CD4-positive, alpha-beta T cell (primary cell): ENCODE measurements at regions not wholly inside any gene's neighbourhood (a gene's known extent, or its start where the extent isn't known, plus 50 kb on each side); places are given as distances from the start of the nearest gene placed in this dataset.

Source experiments
- ATAC-seq: fragments of 200-7000 bp; cut with Tn5 transposase; one replicate; pipeline ENCODE4 v1.10.0; 2022; ENCODE audit warnings: mild to moderate bottlenecking; ENCODE audit not compliant: poor library complexity
- CTCF ChIA-PET: fragments of 350-600 bp; sonication (Branson Sonifier 250); formaldehyde crosslinking; loops from one replicate; lab custom pipeline; 2021; ENCODE audit warnings: antibody characterized with exemption, inconsistent platforms; lab: Charles Lee
- POLR2A ChIA-PET: fragments of 350-600 bp; sonication (Branson Sonifier 250); formaldehyde crosslinking; loops from one replicate; lab custom pipeline; 2021; ENCODE audit warnings: antibody characterized with exemption, inconsistent platforms; lab: Charles Lee
- DNase-seq, 14 experiments: peaks; one replicate each; pipeline ENCODE4 v3.0.0-alpha.2; 2013 to 2020; ENCODE audit warnings: mixed read lengths in 2 of 14
- H3K27ac ChIP-seq, 2 donors: one replicate each; pipeline versions ENCODE4 v1.5.1 to v1.7.0; 2013; ENCODE audit warnings: low read length in 2 of 2, low read depth in 1 of 2, mild to moderate bottlenecking in 1 of 2
- H3K27me3 ChIP-seq, 2 experiments: 1 replicate in 1 of 2; 2 replicates in 1 of 2; pipeline versions ENCODE4 v1.6.1 to v1.7.0; 2013; ENCODE audit warnings: low read length in 2 of 2, control low read depth in 1 of 2, mild to moderate bottlenecking in 1 of 2, moderate library complexity in 1 of 2; ENCODE audit not compliant: insufficient read depth in 2 of 2, control insufficient read depth in 1 of 2
- H3K36me3 ChIP-seq: one replicate; pipeline ENCODE4 v1.6.1; 2013; ENCODE audit warnings: low read length, control low read depth; ENCODE audit not compliant: insufficient read depth
- H3K4me1 ChIP-seq: one replicate; pipeline ENCODE4 v1.6.1; 2013; ENCODE audit warnings: low read length, control low read depth; ENCODE audit not compliant: insufficient read depth
- H3K4me3 ChIP-seq: one replicate; pipeline ENCODE4 v1.5.1; 2013; ENCODE audit warnings: mild to moderate bottlenecking, low read length, moderate library complexity
- H3K9me3 ChIP-seq, 2 experiments: 1 replicate in 1 of 2; 2 replicates in 1 of 2; pipeline versions ENCODE4 v1.6.1 to v1.7.0; 2013; ENCODE audit warnings: low read length in 2 of 2, mild to moderate bottlenecking in 2 of 2, control low read depth in 1 of 2, moderate library complexity in 1 of 2; ENCODE audit not compliant: control insufficient read depth in 1 of 2, insufficient read depth in 1 of 2
- H3K27ac Mint-ChIP-seq: one replicate; pipeline ENCODE4 v1.8.0; 2020; ENCODE audit warnings: mixed read lengths
- H3K27me3 Mint-ChIP-seq: one replicate; pipeline ENCODE4 v1.8.0; 2021; ENCODE audit warnings: mixed read lengths
- H3K36me3 Mint-ChIP-seq: one replicate; pipeline ENCODE4 v1.8.0; 2021; ENCODE audit warnings: low read depth, mixed read lengths
- H3K4me1 Mint-ChIP-seq: one replicate; pipeline ENCODE4 v1.8.0; 2021; ENCODE audit warnings: low read depth, mixed read lengths
- H3K4me3 Mint-ChIP-seq: one replicate; pipeline ENCODE4 v1.8.0; 2020; ENCODE audit warnings: mild to moderate bottlenecking, mixed read lengths
- H3K9me3 Mint-ChIP-seq: one replicate; pipeline ENCODE4 v1.8.0; 2020; ENCODE audit warnings: mixed read lengths
- intact Hi-C, 2 experiments: fragments of 100-400 bp; cut with DNase I in 1 of 2; cut with micrococcal nuclease in 1 of 2; formaldehyde crosslinking; loops; one replicate each; pipeline versions ENCODE4 v1.15.1 to v1.9.0; 2023 to 2025; cut with DNase I, micrococcal nuclease
- TF ChIP-seq, protein P1 (sequence below): fragments of 200-600 bp; IDR thresholded peaks from one replicate; pipeline ENCODE4 v1.8.0; 2022; ENCODE audit warnings: antibody characterized with exemption, mild to moderate bottlenecking

DNA sequence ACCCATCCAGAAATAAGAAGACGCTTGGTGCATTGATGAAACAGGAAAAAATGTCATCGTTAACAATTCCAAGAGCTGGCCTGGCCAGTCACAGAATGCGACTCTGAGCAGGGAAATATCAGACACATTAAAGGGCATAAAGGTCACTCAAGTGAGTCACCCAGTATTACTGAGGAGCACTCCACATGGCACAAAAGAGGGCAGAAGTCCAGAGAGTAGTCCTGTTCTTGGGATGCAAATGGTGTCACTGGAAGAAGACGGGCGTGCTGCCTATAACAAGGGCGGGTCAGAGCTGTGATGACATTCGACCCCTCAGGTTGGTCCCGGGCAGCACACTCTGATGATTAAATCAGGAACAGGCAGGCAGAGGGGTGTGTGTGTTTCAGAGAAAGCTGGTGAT lies 720.3 kb downstream of the UQCRFS1 start:
- Mint-ChIP-seq H3K36me3 (no peaks in the 10 kb centered on the region), H3K4me3 (no peak overlapping the region), H3K4me1 (peaks cover 5% of the 10 kb centered on the region), H3K27ac (no peak overlapping the region), H3K9me3 (no peaks in the 10 kb centered on the region), H3K27me3 (no peaks in the 10 kb centered on the region)
- H3K36me3 ChIP-seq = no peaks in the 10 kb centered on the region
- ChIA-PET CTCF (no interaction called here), POLR2A (no interaction called here)
- no peak overlapping the region for H3K4me3 ChIP-seq
- H3K9me3 ChIP-seq = peaks cover 0 to 25% of the 10 kb centered on the region in 2 experiments
- H3K27ac ChIP-seq = no peak overlapping the region
- H3K4me1 ChIP-seq = no peaks in the 10 kb centered on the region
- DNase-seq (no peak), ATAC-seq (no peak)
- H3K27me3 ChIP-seq = no peaks in the 10 kb centered on the region
- intact Hi-C loops = no loop called here
- TF ChIP-seq, protein P1, sequence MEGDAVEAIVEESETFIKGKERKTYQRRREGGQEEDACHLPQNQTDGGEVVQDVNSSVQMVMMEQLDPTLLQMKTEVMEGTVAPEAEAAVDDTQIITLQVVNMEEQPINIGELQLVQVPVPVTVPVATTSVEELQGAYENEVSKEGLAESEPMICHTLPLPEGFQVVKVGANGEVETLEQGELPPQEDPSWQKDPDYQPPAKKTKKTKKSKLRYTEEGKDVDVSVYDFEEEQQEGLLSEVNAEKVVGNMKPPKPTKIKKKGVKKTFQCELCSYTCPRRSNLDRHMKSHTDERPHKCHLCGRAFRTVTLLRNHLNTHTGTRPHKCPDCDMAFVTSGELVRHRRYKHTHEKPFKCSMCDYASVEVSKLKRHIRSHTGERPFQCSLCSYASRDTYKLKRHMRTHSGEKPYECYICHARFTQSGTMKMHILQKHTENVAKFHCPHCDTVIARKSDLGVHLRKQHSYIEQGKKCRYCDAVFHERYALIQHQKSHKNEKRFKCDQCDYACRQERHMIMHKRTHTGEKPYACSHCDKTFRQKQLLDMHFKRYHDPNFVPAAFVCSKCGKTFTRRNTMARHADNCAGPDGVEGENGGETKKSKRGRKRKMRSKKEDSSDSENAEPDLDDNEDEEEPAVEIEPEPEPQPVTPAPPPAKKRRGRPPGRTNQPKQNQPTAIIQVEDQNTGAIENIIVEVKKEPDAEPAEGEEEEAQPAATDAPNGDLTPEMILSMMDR = no peak

DNA sequence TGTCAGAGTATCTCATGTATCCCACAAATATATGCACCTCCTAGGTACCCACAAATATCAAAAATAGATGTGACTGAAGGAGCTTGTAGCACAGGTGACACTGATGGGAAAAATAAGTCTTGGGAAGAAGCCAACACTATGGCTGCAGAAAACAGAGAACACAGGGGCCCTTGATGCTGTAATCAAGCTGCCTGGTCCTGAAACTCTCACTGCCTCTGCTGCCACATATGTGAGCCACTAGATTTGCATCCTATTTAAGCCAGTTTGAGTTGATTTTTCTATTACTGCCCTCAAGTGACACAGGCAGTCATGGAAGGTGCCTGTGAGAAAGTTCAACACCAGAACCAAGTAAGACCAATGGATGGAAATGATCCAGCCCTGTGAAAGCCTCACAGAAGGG lies 720.8 kb downstream of the UQCRFS1 start:
- POLR2A ChIA-PET = no interaction called here
- Histone ChIP-seq H3K36me3 (no peaks in the 10 kb centered on the region), H3K27me3 (no peaks in the 10 kb centered on the region), H3K4me1 (no peaks in the 10 kb centered on the region), H3K4me3 (no peak overlapping the region), H3K9me3 (peaks cover 0 to 25% of the 10 kb centered on the region in 2 experiments), H3K27ac (no peak overlapping the region)
- TF ChIP-seq, protein P1 = no peak
- CTCF ChIA-PET = no interaction called here
- H3K4me3 Mint-ChIP-seq = no peak overlapping the region
- H3K9me3 Mint-ChIP-seq = no peaks in the 10 kb centered on the region
- ATAC-seq (no peak), DNase-seq (no peak)
- H3K27ac Mint-ChIP-seq = no peak overlapping the region
- no peaks in the 10 kb centered on the region for H3K36me3 Mint-ChIP-seq
- H3K27me3 Mint-ChIP-seq = no peaks in the 10 kb centered on the region
- intact Hi-C loops = no loop called here
- H3K4me1 Mint-ChIP-seq = peaks cover 8% of the 10 kb centered on the region

DNA sequence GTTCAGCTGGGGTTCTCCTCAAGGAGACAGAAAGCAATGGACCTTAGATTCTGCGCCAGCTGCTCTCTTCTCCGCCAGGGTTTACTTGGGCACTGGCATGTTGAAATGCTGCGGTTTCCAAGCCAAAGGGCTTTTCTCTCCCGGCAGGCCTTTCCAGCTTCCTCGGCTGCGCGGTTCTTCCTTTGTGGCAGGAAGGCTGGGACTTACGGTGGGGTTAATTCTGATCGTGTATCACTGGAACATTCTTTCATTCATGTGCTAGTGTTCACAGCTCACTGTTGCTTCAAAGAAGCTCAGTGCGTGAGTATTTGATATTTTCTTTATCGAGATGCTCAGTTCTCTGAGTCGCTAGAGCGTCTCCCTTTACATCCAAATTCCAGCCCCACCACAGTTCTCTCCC lies 723.2 kb downstream of the UQCRFS1 start:
- Mint-ChIP-seq H3K4me1 (peaks cover 8% of the 10 kb centered on the region), H3K27ac (no peak overlapping the region), H3K9me3 (no peaks in the 10 kb centered on the region), H3K36me3 (no peaks in the 10 kb centered on the region), H3K4me3 (no peak overlapping the region), H3K27me3 (no peaks in the 10 kb centered on the region)
- Histone ChIP-seq H3K4me3 (no peak overlapping the region), H3K27ac (no peak overlapping the region), H3K27me3 (no peaks in the 10 kb centered on the region), H3K36me3 (no peaks in the 10 kb centered on the region), H3K4me1 (no peaks in the 10 kb centered on the region), H3K9me3 (peaks cover 0 to 25% of the 10 kb centered on the region in 2 experiments)
- ATAC-seq (no peak), DNase-seq (no peak)
- TF ChIP-seq, protein P1 = no peak
- intact Hi-C loops = no loop called here
- CTCF ChIA-PET = no interaction called here
- POLR2A ChIA-PET = no interaction called here
